ENCODE measurements at regions not wholly inside any gene's neighbourhood (a gene's known extent, or its start where the extent isn't known, plus 50 kb on each side); places are given as distances from the start of the nearest gene placed in this dataset.

DNA sequence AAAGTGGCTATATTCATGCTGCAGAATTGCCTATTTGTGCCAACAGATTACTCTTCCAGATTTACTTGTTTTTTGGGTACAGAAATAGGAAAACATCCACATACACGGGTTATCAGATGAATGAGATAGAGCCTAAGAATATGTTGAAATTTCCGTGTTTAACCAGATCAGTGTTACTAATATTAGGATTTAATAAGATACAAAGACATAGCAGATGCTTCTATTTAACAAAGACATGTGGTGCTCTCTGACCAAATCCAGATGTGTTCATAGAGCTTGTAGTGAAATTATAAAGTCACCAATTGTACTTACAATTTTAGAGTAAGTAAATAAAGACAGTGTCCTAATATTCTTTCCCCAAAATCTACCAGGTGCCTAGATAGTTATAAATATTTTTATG is 208.0 kb downstream of the CASP12 start:
- no peaks in the 10 kb centered on the region for H3K36me3 ChIP-seq (ENCODE audit: control insufficient read depth in 2 of 2, extremely low read depth in 1 of 2, insufficient read depth in 2 of 2, low read length in 2 of 2)
- H3K79me2 ChIP-seq (ENCODE audit: control insufficient read depth, insufficient read depth, low read length): no peaks in the 10 kb centered on the region
- no peak overlapping the region for H3K4me2 ChIP-seq (ENCODE audit: control insufficient read depth, extremely low read depth, insufficient read depth, low read depth, low read length)
- DNase-seq (ENCODE audit: low read depth, low spot score) (no peak), FAIRE-seq (no peak)
- no peak overlapping the region for H3K9ac ChIP-seq (ENCODE audit: control insufficient read depth, extremely low read depth, insufficient read depth, low read length)
- H3K27me3 ChIP-seq (ENCODE audit: control insufficient read depth, extremely low read depth, insufficient read depth, low read length): no peaks in the 10 kb centered on the region
- no peaks in the 10 kb centered on the region for H3K4me1 ChIP-seq (ENCODE audit: control insufficient read depth, extremely low read depth, insufficient read depth, low read length)
- dilution Hi-C loops (cut with MboI; ENCODE audit: extremely low pct_ligation_motif_present, low sequenced_read_pairs): no loop called here
- H3K9me3 ChIP-seq (ENCODE audit: control insufficient read depth, low read depth, low read length): no peaks in the 10 kb centered on the region
- H3K9me1 ChIP-seq (ENCODE audit: control insufficient read depth, extremely low read depth, insufficient read depth, low read length): no peaks in the 10 kb centered on the region
- H3K27ac ChIP-seq (ENCODE audit: control insufficient read depth, insufficient read depth, low read length): no peak overlapping the region
- H2AFZ ChIP-seq (ENCODE audit: control insufficient read depth, low read length): no peak overlapping the region
- TF ChIP-seq EZH2 (IDR thresholded peaks at IDR 0.05; ENCODE audit: low read length): no peak
- TF ChIP-seq, protein P1, sequence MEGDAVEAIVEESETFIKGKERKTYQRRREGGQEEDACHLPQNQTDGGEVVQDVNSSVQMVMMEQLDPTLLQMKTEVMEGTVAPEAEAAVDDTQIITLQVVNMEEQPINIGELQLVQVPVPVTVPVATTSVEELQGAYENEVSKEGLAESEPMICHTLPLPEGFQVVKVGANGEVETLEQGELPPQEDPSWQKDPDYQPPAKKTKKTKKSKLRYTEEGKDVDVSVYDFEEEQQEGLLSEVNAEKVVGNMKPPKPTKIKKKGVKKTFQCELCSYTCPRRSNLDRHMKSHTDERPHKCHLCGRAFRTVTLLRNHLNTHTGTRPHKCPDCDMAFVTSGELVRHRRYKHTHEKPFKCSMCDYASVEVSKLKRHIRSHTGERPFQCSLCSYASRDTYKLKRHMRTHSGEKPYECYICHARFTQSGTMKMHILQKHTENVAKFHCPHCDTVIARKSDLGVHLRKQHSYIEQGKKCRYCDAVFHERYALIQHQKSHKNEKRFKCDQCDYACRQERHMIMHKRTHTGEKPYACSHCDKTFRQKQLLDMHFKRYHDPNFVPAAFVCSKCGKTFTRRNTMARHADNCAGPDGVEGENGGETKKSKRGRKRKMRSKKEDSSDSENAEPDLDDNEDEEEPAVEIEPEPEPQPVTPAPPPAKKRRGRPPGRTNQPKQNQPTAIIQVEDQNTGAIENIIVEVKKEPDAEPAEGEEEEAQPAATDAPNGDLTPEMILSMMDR (optimal IDR thresholded peaks at IDR 0.05 in 1 of 3, IDR thresholded peaks at IDR 0.05 in 1 of 3, conservative IDR thresholded peaks at IDR 0.05 in 1 of 3; ENCODE audit: extremely low read depth in 1 of 3, insufficient read depth in 2 of 3, low read length in 3 of 3): no peak
- no peak overlapping the region for H3K4me3 ChIP-seq (ENCODE audit: control insufficient read depth in 2 of 3, extremely low read depth in 1 of 3, insufficient read depth in 2 of 3, low read depth in 1 of 3, low read length in 3 of 3)
- H4K20me1 ChIP-seq (ENCODE audit: control insufficient read depth, extremely low read depth, insufficient read depth, low read length): no peaks in the 10 kb centered on the region

DNA sequence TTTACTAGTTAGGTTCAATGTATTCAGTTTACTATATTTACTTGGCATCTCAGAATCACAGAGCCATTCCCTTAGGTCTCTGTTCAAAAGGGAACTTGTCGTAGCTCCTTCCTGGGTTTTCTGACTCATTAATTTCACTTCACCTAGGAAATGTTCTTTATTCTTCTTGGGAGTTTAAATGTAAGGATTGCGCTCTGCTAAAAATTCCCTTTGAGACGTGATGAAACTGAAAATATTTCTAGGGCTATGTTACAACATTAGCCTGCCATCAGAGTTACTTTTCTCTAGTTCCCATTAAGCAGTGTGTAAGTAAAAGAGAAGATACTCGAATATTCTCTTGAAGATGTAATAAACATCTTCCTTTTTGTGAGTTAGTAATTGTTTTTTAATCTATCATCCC is 209.5 kb downstream of the CASP12 start:
- no peak for FAIRE-seq
- Histone ChIP-seq H2AFZ (ENCODE audit: control insufficient read depth, low read length) (peak overlapping the region; percentile 3), H3K79me2 (ENCODE audit: control insufficient read depth, insufficient read depth, low read length) (no peaks in the 10 kb centered on the region), H3K27ac (ENCODE audit: control insufficient read depth, insufficient read depth, low read length) (no peak overlapping the region), H3K9me3 (ENCODE audit: control insufficient read depth, low read depth, low read length) (no peaks in the 10 kb centered on the region), H3K9me1 (ENCODE audit: control insufficient read depth, extremely low read depth, insufficient read depth, low read length) (no peaks in the 10 kb centered on the region), H3K4me3 (ENCODE audit: control insufficient read depth in 2 of 3, extremely low read depth in 1 of 3, insufficient read depth in 2 of 3, low read depth in 1 of 3, low read length in 3 of 3) (no peak overlapping the region), H3K4me2 (ENCODE audit: control insufficient read depth, extremely low read depth, insufficient read depth, low read depth, low read length) (no peak overlapping the region), H4K20me1 (ENCODE audit: control insufficient read depth, extremely low read depth, insufficient read depth, low read length) (no peaks in the 10 kb centered on the region), H3K27me3 (ENCODE audit: control insufficient read depth, extremely low read depth, insufficient read depth, low read length) (no peaks in the 10 kb centered on the region), H3K4me1 (ENCODE audit: control insufficient read depth, extremely low read depth, insufficient read depth, low read length) (no peaks in the 10 kb centered on the region), H3K36me3 (ENCODE audit: control insufficient read depth in 2 of 2, extremely low read depth in 1 of 2, insufficient read depth in 2 of 2, low read length in 2 of 2) (no peaks in the 10 kb centered on the region), H3K9ac (ENCODE audit: control insufficient read depth, extremely low read depth, insufficient read depth, low read length) (no peak overlapping the region)
- dilution Hi-C loops (cut with MboI; ENCODE audit: extremely low pct_ligation_motif_present, low sequenced_read_pairs): no loop called here
- DNase-seq (ENCODE audit: low read depth, low spot score): no peak
- TF ChIP-seq, protein P1 (optimal IDR thresholded peaks at IDR 0.05 in 1 of 3, IDR thresholded peaks at IDR 0.05 in 1 of 3, conservative IDR thresholded peaks at IDR 0.05 in 1 of 3; ENCODE audit: extremely low read depth in 1 of 3, insufficient read depth in 2 of 3, low read length in 3 of 3): no peak
- no peak for TF ChIP-seq EZH2 (IDR thresholded peaks at IDR 0.05; ENCODE audit: low read length)
